GM12891 (cell line): ENCODE measurements at regions not wholly inside any gene's neighbourhood (a gene's known extent, or its start where the extent isn't known, plus 50 kb on each side); places are given as distances from the start of the nearest gene placed in this dataset.

ENCODE experiments used
- DNase-seq: peaks from one replicate; pipeline ENCODE4 v3.0.0; 2011; ENCODE audit warnings: low spot score; ENCODE audit not compliant: insufficient read length
- FAIRE-seq: peaks from 2 replicates; lab custom pipeline; 2011; peaks lifted over from hg19 to GRCh38; lab: Jason Lieb, UNC
- PAX5 ChIP-seq: IDR thresholded peaks from 2 replicates; pipeline ENCODE4 v1.6.1; 2011; ENCODE audit warnings: low read length, moderate library complexity, mild to moderate bottlenecking; ENCODE audit not compliant: insufficient read depth, severe bottlenecking
- POLR2A ChIP-seq: IDR thresholded peaks from 2 replicates; pipeline ENCODE4 v1.6.1; 2011; ENCODE audit warnings: low read depth, low read length, control low read depth
- POLR2AphosphoS5 ChIP-seq: IDR thresholded peaks from 2 replicates; pipeline ENCODE4 v1.6.1; 2011; ENCODE audit warnings: low read depth, low read length, control low read depth
- POU2F2 ChIP-seq: IDR thresholded peaks from 2 replicates; pipeline ENCODE4 v1.6.1; 2011; ENCODE audit warnings: low read depth, mild to moderate bottlenecking, control low read depth, low read length, moderate library complexity
- SPI1 ChIP-seq: IDR thresholded peaks from 2 replicates; pipeline ENCODE4 v1.6.1; 2011; ENCODE audit warnings: low read depth, low read length, control low read depth
- TAF1 ChIP-seq: IDR thresholded peaks from 2 replicates; pipeline ENCODE4 v1.6.1; 2011; ENCODE audit warnings: low read depth, low read length, control low read depth

DNA sequence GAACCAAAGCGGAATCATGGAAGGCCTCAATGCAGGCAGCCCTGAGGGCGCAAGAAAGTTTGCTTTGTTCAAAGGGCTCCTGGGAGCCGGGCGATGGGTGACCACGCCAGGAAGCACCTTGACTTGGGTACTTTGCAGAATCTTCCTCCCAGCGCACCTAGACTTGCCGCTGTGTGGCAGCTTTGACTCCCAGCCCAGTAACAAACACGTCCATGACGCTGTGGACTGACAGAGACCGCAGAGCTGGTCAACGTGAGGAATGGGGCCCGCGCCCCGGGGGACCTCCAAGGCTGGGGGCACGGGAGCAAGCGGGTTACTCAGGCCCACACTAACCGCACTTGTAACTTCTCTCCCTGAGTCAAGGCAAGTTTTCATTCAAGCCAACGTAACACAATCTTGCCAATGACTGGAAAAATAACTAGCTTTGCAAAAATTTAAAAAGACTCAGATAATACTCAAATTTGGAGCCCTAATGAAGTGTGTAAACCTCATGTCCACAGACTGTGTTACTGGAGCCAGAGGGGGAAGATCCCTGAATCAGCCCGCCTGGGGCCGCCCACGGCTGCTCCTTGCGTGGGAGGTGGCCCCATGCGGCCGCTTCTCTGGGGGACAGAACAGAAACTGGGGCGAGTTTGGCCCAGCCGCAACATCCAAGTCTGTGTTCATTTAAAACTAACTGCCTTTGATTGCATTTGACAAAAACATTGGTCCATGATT, 130.8 kb downstream of the DNAJB6 start:
- FAIRE-seq (no peak), DNase-seq (no peak)
- TF ChIP-seq TAF1: no peak
- TF ChIP-seq POLR2AphosphoS5: no peak
- TF ChIP-seq SPI1: no peak
- TF ChIP-seq PAX5: no peak
- no peak for TF ChIP-seq POLR2A

DNA sequence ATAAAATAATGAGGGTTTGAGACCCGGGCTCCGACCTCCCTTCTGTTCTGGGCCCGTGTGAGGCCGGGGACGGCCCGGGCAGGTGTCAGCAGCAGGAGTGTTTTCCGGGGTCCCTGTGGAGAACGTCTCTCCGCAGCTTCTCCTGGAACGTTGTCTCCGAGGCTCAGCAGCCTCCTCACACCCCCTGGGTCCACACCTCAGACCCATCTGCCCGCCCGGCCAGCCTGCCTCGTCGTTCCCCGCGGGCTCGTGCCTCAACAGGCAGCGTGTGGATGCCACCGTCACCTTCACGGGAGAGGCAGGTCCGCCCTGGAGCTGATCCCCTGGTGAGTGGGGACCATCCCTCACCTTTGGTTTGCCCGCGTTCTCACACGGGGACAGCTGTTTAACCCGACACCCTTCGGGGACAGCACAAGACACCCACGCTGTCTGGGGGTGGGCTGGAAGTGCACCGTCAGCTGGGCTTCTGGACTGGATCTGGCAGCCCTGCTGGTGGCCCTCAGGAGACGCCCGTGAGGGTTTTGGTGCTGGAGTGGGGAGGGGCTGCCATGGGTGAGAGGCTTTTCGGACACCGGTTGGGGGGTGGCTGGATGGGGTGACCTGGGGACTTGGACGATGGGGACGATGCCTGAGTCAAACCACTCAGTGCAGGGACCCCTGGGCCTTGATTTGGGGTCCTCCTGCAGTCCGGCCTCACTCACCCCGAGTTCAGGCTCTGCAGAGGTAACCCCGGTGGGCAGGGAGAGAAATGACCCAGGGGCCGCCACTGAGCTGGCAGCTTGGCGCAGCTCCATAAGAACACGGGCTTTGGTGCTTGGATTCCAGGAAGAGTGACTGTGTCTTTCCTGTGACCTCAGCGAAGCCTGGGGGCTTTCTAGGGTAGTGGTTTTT, 131.7 kb downstream of the DNAJB6 start:
- DNase-seq (no peak), FAIRE-seq (no peak)
- no peak for TF ChIP-seq POLR2A
- TF ChIP-seq SPI1: no peak
- TF ChIP-seq PAX5: no peak
- TF ChIP-seq POLR2AphosphoS5: no peak
- no peak for TF ChIP-seq POU2F2
- TF ChIP-seq TAF1: no peak

DNA sequence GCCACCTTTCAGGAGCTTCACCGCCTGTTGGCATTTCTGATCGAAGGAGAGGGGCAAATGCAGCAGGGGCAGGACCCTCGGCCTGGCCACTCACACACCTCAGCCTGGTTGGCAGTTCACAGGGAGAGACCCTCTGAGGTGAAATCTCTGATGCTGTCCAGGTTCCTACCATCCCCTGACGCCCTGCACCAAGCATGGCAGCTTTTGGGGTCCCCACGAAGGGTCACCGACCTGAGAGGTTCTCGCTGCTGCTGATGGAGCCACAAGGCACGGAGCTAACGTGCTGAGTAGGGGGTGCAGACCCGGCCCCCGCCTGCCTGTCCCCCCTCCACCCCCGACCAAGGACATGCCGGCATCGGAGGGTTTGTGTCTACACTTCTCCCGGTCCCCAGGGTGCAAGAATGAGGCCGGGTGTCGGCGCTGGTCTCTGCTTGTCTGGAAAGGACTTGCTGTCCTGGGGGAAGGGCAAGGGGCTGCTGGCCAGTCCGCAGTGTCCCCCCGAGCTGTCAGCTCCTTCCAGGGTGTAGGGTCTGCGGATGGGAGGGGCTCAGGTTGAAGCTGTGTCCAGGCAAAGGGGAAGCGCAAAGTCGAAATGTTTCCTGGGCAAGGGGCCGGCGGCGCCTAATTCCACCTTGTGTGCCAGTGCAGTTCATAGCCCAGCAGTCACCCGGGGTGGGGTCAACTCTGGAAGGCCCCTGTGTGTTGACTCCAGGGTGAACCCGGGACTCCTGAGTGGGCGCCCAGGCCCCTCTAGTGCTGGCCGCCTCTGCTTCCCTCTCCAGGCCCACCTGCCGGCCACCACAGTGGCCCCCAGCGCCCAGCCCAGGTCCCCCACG, 132.6 kb downstream of the DNAJB6 start:
- no peak for FAIRE-seq
- TF ChIP-seq POLR2AphosphoS5: no peak

DNA sequence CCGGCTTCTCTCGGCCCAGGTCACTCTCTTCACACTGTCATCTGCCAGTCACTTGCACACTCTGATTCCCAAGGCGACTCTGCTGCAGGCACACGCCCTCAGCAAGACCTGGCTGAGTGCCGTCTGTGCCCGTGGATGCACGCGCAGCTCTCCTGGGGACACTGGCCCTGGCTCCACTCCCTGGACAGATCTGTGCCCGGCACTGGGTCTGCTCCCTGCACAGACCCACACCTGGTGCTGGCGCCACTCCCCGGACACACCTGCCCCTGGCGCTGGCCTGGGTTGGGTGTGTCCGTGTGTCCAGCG, 133.2 kb downstream of the DNAJB6 start:
- DNase-seq (no peak), FAIRE-seq (no peak)
- TF ChIP-seq POU2F2 (no peak), POLR2A (no peak)

More for the DNA sequence above, 132.6 kb downstream of the DNAJB6 start:
- no peak for DNase-seq

DNA sequence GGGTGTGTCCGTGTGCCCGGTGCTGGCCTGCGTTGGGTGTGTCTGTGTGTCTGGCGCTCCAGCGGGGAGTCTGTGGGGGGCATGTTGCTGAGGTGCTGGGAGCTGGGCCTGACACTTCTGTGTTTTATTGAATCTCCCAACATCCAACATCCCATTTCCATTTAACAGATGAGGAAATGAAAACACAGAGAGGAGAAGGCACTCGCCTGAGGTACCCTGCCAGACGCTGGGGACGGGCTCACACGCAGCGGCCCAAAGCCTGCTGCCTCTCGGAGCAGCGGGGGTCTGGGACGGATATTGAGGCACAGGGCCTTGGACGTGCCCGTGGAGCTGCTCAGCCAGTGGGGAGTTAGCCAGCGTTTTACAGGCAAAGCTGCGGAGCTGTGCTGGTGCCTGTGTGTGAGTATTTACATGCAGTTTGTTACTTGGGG, 133.9 kb downstream of the DNAJB6 start:
- no peak for FAIRE-seq
- TF ChIP-seq POU2F2 (no peak), TAF1 (no peak), POLR2A (no peak), POLR2AphosphoS5 (no peak), PAX5 (no peak), SPI1 (no peak)
- DNase-seq: no peak

DNA sequence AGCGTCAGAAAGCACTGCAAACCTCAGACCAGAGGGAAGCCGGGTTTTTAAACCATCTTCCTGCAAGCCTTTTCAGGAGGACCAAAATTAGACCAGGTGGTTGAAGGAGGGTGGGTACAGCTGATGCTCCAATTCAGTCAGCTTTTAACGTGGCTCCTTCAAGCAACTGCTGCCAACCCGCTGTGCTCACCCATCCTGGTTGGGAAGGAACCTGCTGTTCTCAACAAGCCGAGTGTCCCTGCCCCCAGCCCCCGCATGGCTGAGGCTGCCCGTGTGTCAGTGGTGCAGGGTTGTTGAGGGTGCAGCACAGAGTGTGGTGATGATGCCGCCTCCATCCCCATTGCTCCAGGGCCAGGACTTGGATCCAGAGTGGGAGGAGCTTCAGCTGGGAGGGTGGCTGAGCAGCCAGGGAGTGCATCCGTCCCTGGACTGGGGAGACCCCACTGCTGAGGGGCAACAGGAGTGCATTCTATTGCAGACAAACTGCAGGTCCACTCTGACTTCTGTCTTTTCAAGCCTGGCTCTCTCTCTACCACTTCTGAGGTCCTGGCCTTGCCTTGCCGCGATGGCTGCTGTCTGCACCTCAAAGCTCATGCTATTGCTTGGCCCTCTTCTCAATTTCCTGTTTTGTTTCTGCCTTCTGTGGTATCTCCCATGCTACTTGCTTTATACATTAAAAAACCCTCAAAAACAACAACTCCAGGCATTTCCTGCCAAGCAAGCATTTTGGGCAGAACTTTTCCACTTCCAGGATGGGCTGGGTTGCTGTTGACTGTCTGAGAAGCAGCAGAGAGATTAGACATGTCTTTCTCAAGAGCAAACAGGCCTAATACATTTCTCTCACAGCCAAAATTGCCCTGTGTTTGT, 134.7 kb downstream of the DNAJB6 start:
- TF ChIP-seq POLR2A: no peak
- no peak for TF ChIP-seq SPI1
- DNase-seq (no peak), FAIRE-seq (no peak)

DNA sequence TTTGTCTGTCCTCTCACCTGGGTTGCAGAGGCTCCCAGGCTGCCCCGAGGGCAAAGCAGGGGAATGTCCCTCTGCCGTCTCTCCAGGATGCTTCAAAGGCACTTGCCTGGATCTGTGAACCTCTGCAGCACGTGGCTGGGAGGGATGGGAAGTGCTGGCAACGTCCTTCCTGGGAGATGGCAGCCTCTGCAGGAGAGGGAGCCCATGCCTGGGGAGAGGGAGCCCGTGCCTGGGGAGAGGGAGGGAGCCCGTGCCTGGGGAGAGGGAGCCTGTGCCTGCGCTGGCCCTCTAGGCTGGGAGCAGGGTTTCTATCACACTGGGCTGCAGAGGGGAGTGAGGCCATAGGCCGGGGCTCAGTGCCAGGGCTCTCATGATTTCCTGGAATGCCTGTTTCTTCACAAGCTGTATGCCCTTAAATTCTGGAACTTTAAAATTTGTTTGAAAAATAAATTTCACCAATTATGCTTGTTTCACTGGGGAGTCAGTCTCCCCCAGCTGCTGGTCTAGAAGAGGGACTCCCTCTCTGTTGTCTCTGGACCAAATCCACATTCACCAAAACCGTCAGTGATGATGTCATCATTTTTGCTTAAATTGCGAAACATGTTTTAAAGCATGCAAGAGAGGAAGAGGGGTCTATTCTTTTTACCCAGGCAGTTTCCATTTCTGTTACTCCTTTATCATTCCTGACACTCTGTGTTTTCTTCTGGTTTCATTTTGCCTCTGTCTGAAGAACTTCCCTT, 135.7 kb downstream of the DNAJB6 start:
- TF ChIP-seq POLR2A: no peak
- no peak for TF ChIP-seq POLR2AphosphoS5
- no peak for FAIRE-seq

DNA sequence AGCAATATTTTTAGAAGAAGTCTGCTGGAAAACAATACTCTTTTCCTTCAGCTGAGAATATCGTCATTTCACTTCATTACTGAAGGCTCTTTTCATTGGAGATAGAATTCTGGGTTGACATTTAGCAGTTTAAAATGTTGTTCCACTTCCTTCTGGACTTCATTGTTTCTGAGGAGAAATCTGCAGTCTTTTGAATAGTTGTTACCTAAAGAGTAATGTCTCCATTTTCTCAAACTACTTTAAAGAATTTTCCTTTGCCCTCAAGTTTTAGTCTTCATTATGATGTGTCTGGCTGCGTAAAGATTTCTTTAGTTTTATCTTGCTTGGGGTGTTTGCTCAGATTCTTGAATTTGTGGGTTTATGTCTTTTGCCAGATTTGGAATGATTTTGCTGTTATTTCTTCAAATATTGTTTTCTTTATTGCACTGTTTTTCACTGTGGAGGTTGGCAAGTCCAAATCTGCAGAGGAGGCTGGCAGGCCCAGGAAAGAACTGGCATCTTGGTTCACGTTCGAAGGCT, 136.3 kb downstream of the DNAJB6 start:
- no peak for DNase-seq
- no peak for TF ChIP-seq POLR2A
- TF ChIP-seq TAF1: no peak
- TF ChIP-seq POU2F2: no peak
- no peak for TF ChIP-seq PAX5
- no peak for TF ChIP-seq SPI1
- TF ChIP-seq POLR2AphosphoS5: no peak
- FAIRE-seq: no peak

More for the DNA sequence above, 135.7 kb downstream of the DNAJB6 start:
- no peak for DNase-seq

DNA sequence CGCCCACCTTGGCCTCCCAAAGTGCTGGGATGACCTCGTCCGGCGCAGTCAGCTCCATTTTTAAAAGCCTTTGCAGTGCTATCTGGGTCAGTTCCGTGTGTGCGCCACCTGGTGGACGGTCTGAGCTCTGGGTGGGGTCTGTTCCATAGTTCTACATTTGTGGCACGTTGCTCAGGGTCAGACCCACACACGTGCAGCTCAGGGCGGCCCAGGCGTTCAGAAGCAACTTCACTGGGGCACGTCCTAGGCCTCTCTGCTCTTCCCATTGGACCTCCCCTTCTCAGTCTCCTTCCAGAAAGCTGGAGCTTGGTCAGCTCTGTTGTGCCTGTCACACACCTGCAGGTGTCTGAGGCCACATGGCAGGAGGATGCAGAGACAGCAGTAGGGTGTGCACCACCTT, 137.9 kb downstream of the DNAJB6 start:
- TF ChIP-seq POLR2AphosphoS5 (no peak), SPI1 (no peak), PAX5 (no peak), POU2F2 (no peak), TAF1 (no peak), POLR2A (no peak)
- FAIRE-seq (no peak), DNase-seq (no peak)
